A673 (cell line): ENCODE measurements at regions not wholly inside any gene's neighbourhood (a gene's known extent, or its start where the extent isn't known, plus 50 kb on each side); places are given as distances from the start of the nearest gene placed in this dataset.

Source experiments
- BruUV-seq: library from RNA; stranded (reverse); fragments of 400-500 nt; replicated peaks from 2 replicates; lab custom pipeline; 2021; lab: Mats Ljungman, UMichigan
- CTCF ChIA-PET: fragments of 300-600 bp; sonication (Branson Sonifier 250); formaldehyde crosslinking; loops from one replicate; lab custom pipeline; 2022; ENCODE audit warnings: antibody characterized with exemption; lab: Charles Lee
- POLR2A ChIA-PET: fragments of 300-600 bp; sonication (Branson Sonifier 250); formaldehyde crosslinking; loops from one replicate; lab custom pipeline; 2022; ENCODE audit warnings: antibody characterized with exemption; ENCODE audit not compliant: low non-redundant PET; lab: Charles Lee
- DNase-seq: peaks from one replicate; pipeline ENCODE4 v3.0.0-alpha.2; 2015; ENCODE audit warnings: low spot score
- H3K27ac ChIP-seq: fragments of 200-600 bp; sonication (generic); 2 replicates; pipeline ENCODE4 v1.5.1; 2016; ENCODE audit warnings: mixed run types, low read depth, mild to moderate bottlenecking, mixed read lengths, antibody characterized with exemption, low read length; ENCODE audit not compliant: poor library complexity, severe bottlenecking
- H3K27me3 ChIP-seq: fragments of 200-600 bp; sonication (generic); replicated peaks from 2 replicates; pipeline ENCODE4 v1.6.1; 2017; ENCODE audit warnings: mixed run types, low read depth, mild to moderate bottlenecking, mixed read lengths, antibody characterized with exemption, low read length; ENCODE audit not compliant: insufficient read depth, poor library complexity
- H3K36me3 ChIP-seq: fragments of 200-600 bp; sonication (generic); 2 replicates; pipeline ENCODE4 v1.6.1; 2016; ENCODE audit warnings: mixed run types, mild to moderate bottlenecking, mixed read lengths, antibody characterized with exemption, low read length; ENCODE audit not compliant: insufficient read depth, poor library complexity, severe bottlenecking
- H3K4me1 ChIP-seq: fragments of 200-600 bp; sonication (generic); 2 replicates; pipeline ENCODE4 v1.6.1; 2017; ENCODE audit warnings: mixed run types, mild to moderate bottlenecking, mixed read lengths, antibody characterized with exemption, low read length; ENCODE audit not compliant: insufficient read depth, poor library complexity, severe bottlenecking
- H3K4me3 ChIP-seq: fragments of 200-600 bp; sonication (generic); 2 replicates; pipeline ENCODE4 v1.5.1; 2016; ENCODE audit warnings: low read depth, mixed run types, mild to moderate bottlenecking, mixed read lengths, low read length; ENCODE audit not compliant: poor library complexity, severe bottlenecking
- H3K9me3 ChIP-seq: fragments of 200-600 bp; sonication (generic); 2 replicates; pipeline ENCODE4 v1.6.1; 2016; ENCODE audit warnings: mixed run types, low read depth, mild to moderate bottlenecking, mixed read lengths, antibody characterized with exemption, low read length; ENCODE audit not compliant: poor library complexity, severe bottlenecking
- CTCF ChIP-seq: fragments of 300-800, 200-600 bp; sonication (generic); conservative IDR thresholded peaks from 2 replicates; pipeline ENCODE4 v1.5.1; 2017; ENCODE audit warnings: low read depth, mild to moderate bottlenecking, antibody characterized with exemption, low read length, moderate library complexity, mixed read lengths
- EZH2 ChIP-seq: fragments of 200-600 bp; sonication (generic); IDR thresholded peaks from 2 replicates; pipeline ENCODE4 v1.6.1; 2017; ENCODE audit warnings: borderline replicate concordance, low read depth, mild to moderate bottlenecking, mixed read lengths, antibody characterized with exemption, low read length; ENCODE audit not compliant: poor library complexity, severe bottlenecking
- intact Hi-C: fragments of 100-400 bp; cut with micrococcal nuclease; formaldehyde crosslinking; loops from one replicate; pipeline ENCODE4 v1.10.0; 2022; ENCODE audit not compliant: unreplicated experiment

- CTCF ChIA-PET, result no interaction called here
- POLR2A ChIA-PET, result no interaction called here
- H3K27ac ChIP-seq, result no peak overlapping the region
- H3K27me3 ChIP-seq, result no peaks in the 10 kb centered on the region
- H3K4me3 ChIP-seq, result no peak overlapping the region
- no peak for DNase-seq
- intact Hi-C loops, result no loop called here
- TF ChIP-seq EZH2 (no peak), CTCF (no peak)
- H3K4me1 ChIP-seq, result no peaks in the 10 kb centered on the region
- BruUV-seq, result no TSS peak
- no peaks in the 10 kb centered on the region for H3K36me3 ChIP-seq
- H3K9me3 ChIP-seq, result no peaks in the 10 kb centered on the region
Measured at GRCh38 chr9:2363138-2363745, 258.3 kb upstream of the VLDLR start.

- Histone ChIP-seq H3K9me3 (no peaks in the 10 kb centered on the region), H3K4me1 (no peaks in the 10 kb centered on the region), H3K36me3 (no peaks in the 10 kb centered on the region), H3K4me3 (no peak overlapping the region), H3K27me3 (no peaks in the 10 kb centered on the region), H3K27ac (no peak overlapping the region)
- DNase-seq, result no peak
- BruUV-seq, result no TSS peak
- intact Hi-C loops, result no loop called here
- CTCF ChIA-PET, result no interaction called here
- POLR2A ChIA-PET, result no interaction called here
- TF ChIP-seq CTCF (no peak), EZH2 (no peak)
Measured at GRCh38 chr9:2363781-2364180, 257.8 kb upstream of the VLDLR start.

- Histone ChIP-seq H3K27ac (no peak overlapping the region), H3K4me1 (no peaks in the 10 kb centered on the region), H3K9me3 (no peaks in the 10 kb centered on the region), H3K27me3 (no peaks in the 10 kb centered on the region), H3K4me3 (no peak overlapping the region), H3K36me3 (no peaks in the 10 kb centered on the region)
- intact Hi-C loops, result no loop called here
- CTCF ChIA-PET, result no interaction called here
- 0 out of 2 replicates have a peak, but pooled peaks have one; percentile 19 for TF ChIP-seq CTCF
- TF ChIP-seq EZH2, result no peak
- POLR2A ChIA-PET, result no interaction called here
- BruUV-seq, result no TSS peak
- no peak for DNase-seq
Measured at GRCh38 chr9:2367970-2368369, 253.6 kb upstream of the VLDLR start.
